ENCODE measurements at regions not wholly inside any gene's neighbourhood (a gene's known extent, or its start where the extent isn't known, plus 50 kb on each side); places are given as distances from the start of the nearest gene placed in this dataset.

DNA sequence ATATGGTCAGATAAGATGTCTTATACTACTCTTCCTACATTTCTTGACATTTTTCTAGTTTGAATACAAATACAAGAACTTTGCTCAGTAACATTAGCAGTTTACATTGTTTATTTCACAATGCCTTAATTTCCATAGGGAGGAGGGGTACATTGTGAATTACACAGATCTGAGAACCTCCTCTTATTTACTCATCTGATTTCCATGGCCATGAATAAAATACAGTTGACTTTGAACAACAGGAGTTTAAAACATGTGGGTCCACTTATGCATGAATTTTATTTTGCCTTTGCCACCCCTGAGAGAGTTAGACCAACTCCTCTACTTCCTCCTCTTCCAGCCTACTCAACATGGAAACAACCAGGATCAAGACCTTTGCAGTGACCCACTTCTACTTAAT is 67.7 kb downstream of the MGST1 start:
- TF ChIP-seq CTCF (IDR thresholded peaks at IDR 0.05; ENCODE audit: low read depth, low read length) (no peak), EZH2phosphoT487 (IDR thresholded peaks at IDR 0.05; ENCODE audit: low read depth) (no peak)
- Histone ChIP-seq H3K9me3 (ENCODE audit: insufficient read depth, low read length) (no peaks in the 10 kb centered on the region), H3K4me2 (ENCODE audit: low read length) (no peak overlapping the region), H3K4me3 (ENCODE audit: low read length) (no peak overlapping the region), H3K4me1 (ENCODE audit: low read length) (no peaks in the 10 kb centered on the region), H3K27ac (ENCODE audit: low read length) (no peak overlapping the region), H3K9ac (ENCODE audit: low read length) (no peak overlapping the region), H4K20me1 (ENCODE audit: insufficient read depth, low read length) (no peaks in the 10 kb centered on the region), H2AFZ (ENCODE audit: low read depth, low read length) (no peak overlapping the region), H3K27me3 (ENCODE audit: low read depth, low read length) (no peaks in the 10 kb centered on the region), H3K36me3 (replicated peaks; ENCODE audit: low read depth, low read length) (no peaks in the 10 kb centered on the region), H3K79me2 (ENCODE audit: low read length) (no peaks in the 10 kb centered on the region)

GRCh38 chr12:16417058-16417457 is 69.6 kb downstream of the MGST1 start:
- no peaks in the 10 kb centered on the region for H3K4me1 ChIP-seq (ENCODE audit: low read length)
- no peak overlapping the region for H3K4me3 ChIP-seq (ENCODE audit: low read length)
- no peak overlapping the region for H3K27ac ChIP-seq (ENCODE audit: low read length)
- H3K27me3 ChIP-seq (ENCODE audit: low read depth, low read length): no peaks in the 10 kb centered on the region
- H4K20me1 ChIP-seq (ENCODE audit: insufficient read depth, low read length): no peaks in the 10 kb centered on the region
- H3K36me3 ChIP-seq (replicated peaks; ENCODE audit: low read depth, low read length): no peaks in the 10 kb centered on the region
- no peak overlapping the region for H2AFZ ChIP-seq (ENCODE audit: low read depth, low read length)
- no peaks in the 10 kb centered on the region for H3K9me3 ChIP-seq (ENCODE audit: insufficient read depth, low read length)
- no peak overlapping the region for H3K9ac ChIP-seq (ENCODE audit: low read length)
- H3K79me2 ChIP-seq (ENCODE audit: low read length): no peaks in the 10 kb centered on the region
- no peak for TF ChIP-seq EZH2phosphoT487 (IDR thresholded peaks at IDR 0.05; ENCODE audit: low read depth)
- no peak for TF ChIP-seq CTCF (IDR thresholded peaks at IDR 0.05; ENCODE audit: low read depth, low read length)
- no peak overlapping the region for H3K4me2 ChIP-seq (ENCODE audit: low read length)

DNA sequence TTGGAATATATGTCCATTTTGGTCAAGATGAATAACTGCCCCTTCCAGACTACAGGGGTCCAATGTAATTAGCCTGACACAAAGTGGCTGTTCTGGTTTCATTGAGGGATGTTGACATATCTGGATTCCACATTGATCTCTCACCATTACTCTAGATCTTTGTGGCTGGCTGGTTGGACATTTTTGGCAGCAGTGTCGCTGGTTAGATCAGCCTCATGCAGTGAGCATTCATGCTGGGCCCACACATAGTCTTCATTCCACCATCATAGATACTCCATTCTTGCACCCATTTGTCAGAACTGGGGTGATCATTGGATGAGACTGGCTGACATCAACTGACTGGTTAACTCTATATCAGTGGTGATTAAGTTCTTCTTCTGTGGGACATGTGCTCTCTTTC is 74.4 kb downstream of the MGST1 start:
- Histone ChIP-seq H3K79me2 (ENCODE audit: low read length) (no peaks in the 10 kb centered on the region), H3K27ac (ENCODE audit: low read length) (no peak overlapping the region), H3K27me3 (ENCODE audit: low read depth, low read length) (no peaks in the 10 kb centered on the region), H3K4me3 (ENCODE audit: low read length) (no peak overlapping the region), H3K36me3 (replicated peaks; ENCODE audit: low read depth, low read length) (no peaks in the 10 kb centered on the region), H4K20me1 (ENCODE audit: insufficient read depth, low read length) (no peaks in the 10 kb centered on the region), H3K9ac (ENCODE audit: low read length) (no peak overlapping the region), H3K4me1 (ENCODE audit: low read length) (no peaks in the 10 kb centered on the region), H2AFZ (ENCODE audit: low read depth, low read length) (no peak overlapping the region), H3K4me2 (ENCODE audit: low read length) (no peak overlapping the region), H3K9me3 (ENCODE audit: insufficient read depth, low read length) (no peaks in the 10 kb centered on the region)
- TF ChIP-seq EZH2phosphoT487 (IDR thresholded peaks at IDR 0.05; ENCODE audit: low read depth): no peak
- TF ChIP-seq CTCF (IDR thresholded peaks at IDR 0.05; ENCODE audit: low read depth, low read length): no peak

GRCh38 chr12:16424531-16424930 is 77.1 kb downstream of the MGST1 start:
- no peak overlapping the region for H3K4me2 ChIP-seq (ENCODE audit: low read length)
- H3K9ac ChIP-seq (ENCODE audit: low read length): no peak overlapping the region
- H3K4me1 ChIP-seq (ENCODE audit: low read length): no peaks in the 10 kb centered on the region
- H3K36me3 ChIP-seq (replicated peaks; ENCODE audit: low read depth, low read length): no peaks in the 10 kb centered on the region
- H4K20me1 ChIP-seq (ENCODE audit: insufficient read depth, low read length): no peaks in the 10 kb centered on the region
- no peaks in the 10 kb centered on the region for H3K79me2 ChIP-seq (ENCODE audit: low read length)
- H3K4me3 ChIP-seq (ENCODE audit: low read length): no peak overlapping the region
- no peaks in the 10 kb centered on the region for H3K9me3 ChIP-seq (ENCODE audit: insufficient read depth, low read length)
- no peak overlapping the region for H2AFZ ChIP-seq (ENCODE audit: low read depth, low read length)
- H3K27ac ChIP-seq (ENCODE audit: low read length): no peak overlapping the region
- H3K27me3 ChIP-seq (ENCODE audit: low read depth, low read length): no peaks in the 10 kb centered on the region
- no peak for TF ChIP-seq CTCF (IDR thresholded peaks at IDR 0.05; ENCODE audit: low read depth, low read length)
- TF ChIP-seq EZH2phosphoT487 (IDR thresholded peaks at IDR 0.05; ENCODE audit: low read depth): no peak
